HG03159 (cell line): ENCODE measurements at regions not wholly inside any gene's neighbourhood (a gene's known extent, or its start where the extent isn't known, plus 50 kb on each side); places are given as distances from the start of the nearest gene placed in this dataset.
"Not testable (repeated sequence)": the region's sequence is repeated elsewhere in the genome, so short reads cannot be mapped to it uniquely, and the experiment has no call there.

Experiments
- ATAC-seq: cut with Tn5 transposase; IDR thresholded peaks from one replicate; pipeline ENCODE4 v1.9.1; 2021; ENCODE audit warnings: mild to moderate bottlenecking, moderate library complexity; ENCODE audit not compliant: unreplicated experiment

DNA sequence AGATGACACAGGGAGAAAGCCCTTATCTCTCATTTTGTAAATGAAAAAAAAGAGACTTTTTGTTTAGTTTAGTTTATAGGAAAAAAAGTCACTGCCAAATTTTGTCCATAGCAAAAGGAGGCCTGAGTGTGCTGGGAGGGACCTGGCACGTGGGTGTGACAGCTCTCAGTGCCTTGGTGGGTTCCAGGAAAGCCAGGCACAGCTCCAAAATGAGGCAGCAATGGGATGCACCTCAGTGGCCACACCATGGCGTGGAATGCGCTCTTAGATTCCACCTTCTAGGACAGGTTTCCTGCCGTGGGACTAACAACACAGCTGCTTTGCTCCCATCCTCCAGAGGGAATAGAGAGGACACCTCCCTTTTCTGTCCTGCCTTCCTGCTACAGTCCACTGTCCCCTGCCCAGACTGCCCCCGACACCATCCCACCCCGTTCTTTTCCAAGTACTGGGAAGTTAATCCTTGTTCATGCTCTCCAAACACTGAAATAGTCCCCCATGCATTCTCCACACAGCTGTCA, 207.6 kb downstream of the EMP1 start:
- ATAC-seq = no peak

DNA sequence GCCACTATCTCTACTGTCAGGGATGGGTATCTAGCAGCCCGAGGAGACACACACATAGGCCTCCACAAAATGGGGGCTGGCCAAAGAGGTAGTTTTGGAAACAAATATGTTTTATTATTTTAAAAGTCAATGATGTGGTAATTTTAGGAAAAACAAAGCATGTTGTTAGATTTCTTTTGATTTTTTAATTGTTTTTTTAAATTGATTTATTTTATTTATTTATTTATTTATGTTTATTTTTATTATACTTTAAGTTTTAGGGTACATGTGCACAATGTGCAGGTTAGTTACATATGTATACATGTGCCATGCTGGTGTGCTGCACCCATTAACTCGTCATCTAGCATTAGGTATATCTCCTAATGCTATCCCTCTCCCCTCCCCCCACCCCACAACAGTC, 194.8 kb downstream of the EMP1 start:
- ATAC-seq = not testable (repeated sequence)

DNA sequence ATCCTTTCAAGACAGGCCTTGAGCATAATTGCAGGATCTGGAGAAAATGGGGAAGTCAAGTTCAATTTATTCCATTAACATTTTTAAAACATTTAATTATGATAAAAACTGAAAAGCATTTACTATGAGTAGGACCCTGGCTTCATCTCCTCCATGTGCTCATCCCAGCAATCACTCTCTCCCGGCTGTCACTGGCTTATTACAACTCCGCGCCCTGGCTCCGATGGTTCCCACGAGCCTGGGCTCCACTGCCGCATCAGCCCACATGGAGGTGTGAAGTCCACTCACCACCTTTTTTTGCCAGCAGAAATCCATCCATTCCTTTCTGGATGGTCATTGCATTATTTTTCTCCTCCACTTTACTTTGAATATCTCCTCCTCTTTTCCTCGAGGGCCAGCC, 194.4 kb downstream of the EMP1 start:
- ATAC-seq = no peak

DNA sequence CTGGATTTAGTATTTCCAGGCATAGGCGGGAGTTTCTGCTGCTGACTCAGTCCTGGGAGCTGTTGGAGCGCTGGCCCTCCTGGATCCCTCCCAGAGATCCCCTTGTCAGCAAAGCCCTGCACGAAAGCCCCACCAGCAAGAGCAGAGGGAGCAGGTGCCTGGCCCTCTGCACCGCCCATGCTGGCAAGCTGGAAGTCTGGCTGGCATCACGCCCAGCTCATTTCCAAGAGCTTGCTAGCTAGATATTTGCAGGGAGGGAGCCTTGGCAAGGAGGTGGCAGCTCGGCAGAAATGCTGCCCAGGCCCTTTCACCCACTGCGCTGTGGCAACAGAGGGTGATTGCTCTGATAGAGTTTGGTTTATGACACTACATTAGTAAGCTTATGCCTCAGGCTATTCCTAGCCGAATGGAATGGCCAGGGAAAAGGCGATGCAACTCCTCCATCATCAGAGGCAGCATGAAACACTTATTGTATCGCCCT, 193.9 kb downstream of the EMP1 start:
- ATAC-seq = no peak

DNA sequence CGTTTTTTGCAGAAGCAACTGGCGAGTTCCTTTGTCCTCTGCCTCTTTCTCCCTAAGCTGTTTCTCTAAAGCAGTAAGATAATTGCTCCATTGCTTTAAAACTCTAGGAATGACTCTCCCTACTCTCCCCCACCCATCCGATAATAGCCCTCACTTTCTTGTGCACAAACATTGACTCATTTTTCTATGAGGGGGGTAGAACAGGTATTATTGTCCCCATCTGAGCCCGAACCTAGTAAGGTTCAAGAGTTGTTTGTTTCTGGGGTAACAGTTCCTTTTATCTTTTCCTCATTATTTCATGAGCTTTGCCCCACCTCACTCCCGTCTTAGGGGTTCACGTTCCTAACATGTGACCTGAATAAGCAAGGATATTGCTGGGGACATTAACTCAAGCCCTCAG, 190.6 kb downstream of the EMP1 start:
- ATAC-seq = no peak

DNA sequence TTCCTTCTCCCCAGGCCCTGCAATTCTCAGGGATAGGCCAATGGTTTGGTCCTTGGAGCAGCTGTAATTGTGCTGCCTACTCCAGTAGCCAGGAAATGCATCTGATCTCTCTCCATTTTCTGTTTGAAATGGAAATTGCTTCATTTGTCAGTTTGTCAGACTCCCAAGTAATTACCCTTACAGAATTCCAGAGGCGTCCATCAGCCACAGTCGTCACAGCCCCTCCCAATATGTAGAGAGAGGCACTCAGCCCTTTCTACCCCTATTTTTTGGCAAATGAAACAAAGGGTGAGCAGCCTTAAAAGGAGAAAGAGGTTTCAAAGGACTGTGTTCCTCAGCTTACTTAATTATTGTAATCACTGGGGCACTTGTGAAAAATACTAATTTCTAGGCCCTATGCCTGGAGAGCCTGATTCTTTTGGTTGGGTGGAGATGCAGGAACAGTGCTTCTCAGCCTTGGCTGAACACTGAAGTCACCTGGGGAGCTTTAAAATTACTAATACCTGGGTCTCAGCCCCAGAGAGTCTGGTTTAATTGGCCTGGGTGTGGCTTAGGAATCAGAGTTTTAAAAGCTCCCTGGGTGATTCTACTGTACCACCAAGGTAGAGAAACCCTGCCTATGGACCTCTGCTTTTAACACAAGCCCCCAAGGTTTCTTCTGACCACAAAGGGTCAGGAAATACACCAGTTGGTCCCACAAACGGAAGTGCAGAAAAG, 190.0 kb downstream of the EMP1 start:
- ATAC-seq = no peak

DNA sequence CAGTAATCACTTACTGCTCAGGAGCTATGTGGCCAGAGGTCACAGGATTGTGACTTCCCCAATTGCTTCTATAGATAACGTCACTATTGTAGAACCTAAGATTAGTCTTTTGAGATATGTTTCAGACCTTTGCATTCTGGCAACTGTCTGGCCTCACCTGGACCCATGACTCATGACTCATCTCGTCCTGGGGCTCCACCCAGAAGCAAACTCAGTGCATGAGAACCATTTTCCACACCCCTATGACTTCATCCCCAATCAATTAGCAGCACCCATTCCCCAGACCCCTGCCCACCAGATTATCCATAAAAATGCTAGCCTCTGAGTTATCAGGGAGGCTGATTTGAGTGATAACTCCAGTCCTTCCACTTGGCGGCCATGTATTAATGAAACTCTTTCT, 186.9 kb downstream of the EMP1 start:
- no peak for ATAC-seq

DNA sequence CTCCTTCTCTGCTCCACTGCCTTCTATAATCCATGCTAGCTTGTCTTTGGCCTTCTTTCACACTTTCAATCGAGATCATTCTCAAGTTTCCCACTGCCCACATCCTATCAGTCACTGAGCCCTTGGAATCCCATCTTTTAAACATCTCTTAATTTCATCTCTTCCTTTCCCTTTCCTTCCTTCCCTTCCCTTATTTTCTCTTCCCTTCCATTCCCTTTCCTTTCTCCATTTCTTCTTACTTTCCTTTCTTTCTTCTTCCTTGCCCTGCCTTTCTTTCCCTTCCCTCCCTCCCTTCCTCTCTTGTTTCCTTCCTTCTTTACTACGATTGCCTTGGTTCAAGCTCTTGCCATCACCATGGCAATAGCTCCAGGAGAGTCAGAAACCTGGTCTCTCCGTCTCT, 183.8 kb downstream of the EMP1 start:
- ATAC-seq = no peak

DNA sequence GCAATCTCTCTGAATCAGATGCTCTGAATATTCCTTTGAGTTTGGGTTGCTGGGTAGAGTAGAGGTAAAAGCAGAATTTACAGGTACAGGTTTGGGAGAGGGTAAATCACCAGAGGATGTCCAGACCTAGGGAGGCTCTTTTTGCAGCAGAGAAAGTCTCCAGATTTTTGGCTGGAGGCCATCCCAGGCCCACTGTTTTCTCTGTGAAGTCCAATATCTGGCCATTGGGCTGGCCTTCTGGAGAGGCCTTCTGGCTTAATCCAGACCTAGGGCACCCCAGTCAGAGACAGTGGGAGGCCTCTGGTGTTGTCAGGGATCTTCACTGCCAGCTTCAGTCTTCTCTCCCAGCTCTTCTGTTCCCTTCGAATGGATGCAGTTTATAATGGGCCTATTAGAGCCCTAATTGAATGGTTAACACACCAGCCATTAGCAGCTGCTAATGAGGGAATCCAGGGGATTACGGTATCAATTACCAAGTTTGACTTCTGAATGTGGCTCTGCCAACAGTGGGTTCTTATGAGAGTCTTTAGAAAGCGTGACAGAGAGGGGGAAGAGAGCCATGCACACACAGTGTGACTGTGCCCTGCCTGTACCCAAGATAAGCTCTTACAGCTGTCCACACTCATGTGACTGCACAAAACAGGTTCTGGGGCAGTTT, 183.1 kb downstream of the EMP1 start:
- no peak for ATAC-seq

DNA sequence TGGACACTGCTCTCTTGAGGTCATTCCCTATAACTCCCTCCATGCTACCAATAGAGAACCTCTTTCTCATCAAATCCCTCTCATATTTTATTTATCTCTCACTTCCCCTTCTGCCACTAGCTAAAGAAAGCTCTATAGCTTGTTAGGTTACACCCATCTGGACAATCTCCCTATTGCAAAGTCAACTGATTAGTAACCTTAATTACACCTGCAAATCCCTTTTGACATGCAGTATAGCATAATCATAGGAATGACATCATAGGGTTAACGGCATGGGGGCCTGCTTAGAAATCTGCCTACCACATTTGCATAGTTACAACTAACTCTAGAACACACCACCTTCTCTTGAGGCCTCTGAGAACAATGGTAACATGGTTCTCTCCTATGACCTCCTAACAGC, 181.2 kb downstream of the EMP1 start:
- ATAC-seq = no peak

DNA sequence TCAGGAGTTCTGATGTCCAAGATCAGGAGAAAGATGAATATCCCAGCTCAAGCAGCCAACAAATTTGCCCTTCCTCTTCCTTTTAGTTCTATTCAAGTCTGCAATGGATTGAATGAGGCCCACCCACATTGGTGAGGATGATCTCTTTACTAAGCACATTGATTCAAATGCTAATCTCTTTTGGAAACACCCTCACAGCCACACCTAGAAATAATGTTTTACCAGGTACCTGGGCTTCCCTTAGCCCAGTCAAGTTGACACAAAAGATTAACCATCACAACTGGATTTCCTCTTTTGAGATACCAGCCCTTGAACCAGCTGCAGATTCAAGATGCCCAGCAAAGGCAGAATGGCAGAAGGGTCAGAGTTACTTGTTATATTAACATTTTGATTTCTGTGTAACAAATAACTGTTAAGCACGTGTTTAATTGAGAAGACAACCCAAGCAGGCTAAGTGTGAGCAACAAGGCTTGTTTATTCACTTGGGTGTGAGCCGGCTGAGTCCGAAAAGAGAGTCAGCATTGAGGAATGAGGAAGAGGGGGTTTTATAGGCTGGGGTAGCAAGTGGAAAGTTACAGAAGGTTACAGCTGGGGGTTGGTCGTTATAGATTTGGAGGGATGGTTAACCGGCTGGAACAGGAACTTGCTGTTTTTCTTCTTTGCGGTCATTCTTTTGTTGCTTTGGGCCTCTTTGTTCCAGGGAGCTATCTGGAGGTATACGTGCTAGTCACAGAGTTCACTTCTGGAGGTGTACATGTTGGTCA, 180.3 kb downstream of the EMP1 start:
- no peak for ATAC-seq

DNA sequence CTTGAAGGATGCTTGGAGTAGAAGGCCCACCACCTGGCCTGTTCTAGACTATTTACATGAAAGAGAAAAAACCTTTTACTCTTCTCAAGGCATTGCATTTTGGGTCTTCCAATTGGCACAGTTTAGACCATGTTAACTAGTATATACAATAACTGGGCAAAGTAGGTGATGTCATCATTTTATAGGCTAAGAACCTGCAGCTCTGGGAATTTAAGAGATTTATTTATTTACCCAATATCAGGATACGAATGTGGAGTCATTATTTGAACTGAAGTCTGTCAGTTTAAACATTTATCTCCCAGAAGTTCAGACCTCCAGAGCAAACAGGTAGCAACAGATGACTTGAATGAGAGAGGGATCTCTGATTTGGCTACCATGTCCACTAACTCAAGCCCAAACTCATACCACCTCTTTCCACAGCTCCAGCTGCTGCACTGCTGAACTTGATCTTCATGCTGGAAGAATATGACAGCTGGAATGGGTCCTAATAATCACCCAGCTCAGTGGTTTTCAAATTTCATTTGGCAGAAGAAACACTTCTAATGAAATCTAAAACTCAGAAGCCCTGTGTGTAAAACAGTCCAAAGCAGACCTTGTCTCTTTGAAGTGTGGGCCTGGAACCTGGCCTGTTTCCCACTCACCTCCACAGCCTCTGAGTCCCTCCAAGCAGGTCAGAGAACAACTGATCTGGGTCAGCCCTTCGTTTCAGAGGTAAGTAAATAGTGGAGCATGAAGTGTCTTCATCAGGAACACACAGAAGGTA, 179.2 kb downstream of the EMP1 start:
- ATAC-seq = no peak

DNA sequence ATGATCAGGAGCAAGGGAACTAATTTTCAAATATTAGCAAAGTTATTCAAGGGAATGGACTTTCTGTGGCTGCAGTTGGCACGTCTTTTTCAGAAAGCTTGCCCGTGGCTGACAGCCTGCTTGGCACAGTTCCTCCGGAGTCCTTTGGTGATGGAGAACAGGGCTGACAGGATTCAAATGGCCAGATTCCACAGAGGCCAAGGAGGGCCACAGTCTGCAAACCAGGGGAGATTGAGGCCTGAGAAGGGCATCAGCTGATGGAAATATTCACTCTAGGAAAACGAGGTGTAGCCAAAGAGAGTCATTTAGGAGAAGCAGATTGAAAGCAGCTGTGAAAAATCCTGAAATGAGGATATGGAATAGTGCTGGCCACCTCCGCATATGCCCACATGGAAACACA, 178.3 kb downstream of the EMP1 start:
- no peak for ATAC-seq

DNA sequence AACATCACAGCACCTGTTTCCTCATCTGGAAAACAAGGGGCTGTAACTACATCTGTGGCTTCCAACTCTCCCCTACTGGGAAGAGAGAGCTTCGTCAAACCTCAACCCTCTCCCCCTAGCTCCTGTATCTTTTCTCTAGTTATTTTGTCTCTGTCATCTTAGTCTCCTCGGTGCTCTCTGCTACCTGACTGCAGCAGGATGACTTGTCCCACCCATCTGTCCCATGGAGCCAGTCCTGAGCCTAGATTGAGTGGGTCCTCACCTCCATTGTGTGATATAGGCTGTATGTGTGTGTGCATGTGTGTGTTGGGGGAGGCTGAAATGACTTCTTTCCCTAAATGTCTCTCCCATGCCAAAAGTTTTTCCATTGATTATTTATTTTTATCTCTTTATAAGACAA, 177.3 kb downstream of the EMP1 start:
- ATAC-seq = no peak

DNA sequence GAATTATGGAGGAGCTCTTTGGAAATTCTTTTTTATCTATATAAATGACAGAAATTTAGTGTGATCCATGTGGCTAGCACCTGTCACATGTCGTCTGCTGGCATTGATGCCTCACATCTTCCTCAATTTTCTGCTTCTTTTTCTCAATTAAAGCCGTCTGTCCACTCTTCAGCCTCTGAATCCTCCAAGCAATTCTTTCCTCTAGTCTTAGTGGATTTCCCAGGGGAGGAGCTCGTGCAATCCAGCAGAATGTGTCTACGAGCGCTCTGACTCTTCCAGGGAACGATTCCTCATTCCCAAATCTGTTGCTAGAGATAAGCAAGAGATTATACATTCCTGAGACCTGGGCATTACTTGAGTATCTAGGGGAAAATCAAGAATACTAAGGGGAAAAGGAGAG, 176.6 kb downstream of the EMP1 start:
- ATAC-seq = no peak

DNA sequence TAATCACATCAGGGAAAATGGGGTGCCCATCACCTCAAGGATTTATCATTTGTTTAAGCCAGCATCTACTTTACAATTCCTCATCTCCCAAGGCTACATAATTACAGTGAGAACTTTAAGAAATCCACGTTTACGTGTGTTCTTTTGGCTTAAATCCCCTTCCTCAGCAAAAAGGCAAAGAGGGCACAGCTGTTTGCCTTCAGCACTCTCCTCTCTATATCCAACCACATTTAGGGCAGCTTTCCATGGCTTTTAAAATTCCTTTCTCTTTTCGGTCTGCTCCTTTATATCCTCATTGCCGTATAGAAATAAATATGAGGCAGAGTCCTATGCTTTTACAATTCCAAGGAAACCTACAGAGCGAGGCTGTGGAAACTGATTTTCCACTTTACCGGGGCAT, 175.9 kb downstream of the EMP1 start:
- no peak for ATAC-seq

DNA sequence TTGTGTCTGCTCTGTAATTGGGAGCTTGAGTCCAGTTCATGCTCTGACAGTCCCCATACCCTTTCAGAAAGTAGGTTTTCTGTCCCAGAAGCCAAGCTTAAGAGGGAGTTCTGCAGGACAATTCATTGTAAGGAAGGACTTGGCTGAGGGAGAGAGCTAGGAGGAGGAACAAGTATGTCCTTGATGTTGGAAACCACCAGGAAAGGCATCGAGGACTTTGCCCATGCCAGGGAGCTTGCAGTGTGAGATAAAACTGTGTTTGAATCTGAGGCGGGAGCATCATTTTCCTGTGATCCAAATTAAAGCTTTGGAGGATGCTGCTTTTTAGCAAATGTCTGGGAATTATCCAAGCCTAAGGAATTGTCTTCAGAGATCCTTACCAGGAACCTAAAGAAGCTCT, 175.3 kb downstream of the EMP1 start:
- ATAC-seq = no peak

DNA sequence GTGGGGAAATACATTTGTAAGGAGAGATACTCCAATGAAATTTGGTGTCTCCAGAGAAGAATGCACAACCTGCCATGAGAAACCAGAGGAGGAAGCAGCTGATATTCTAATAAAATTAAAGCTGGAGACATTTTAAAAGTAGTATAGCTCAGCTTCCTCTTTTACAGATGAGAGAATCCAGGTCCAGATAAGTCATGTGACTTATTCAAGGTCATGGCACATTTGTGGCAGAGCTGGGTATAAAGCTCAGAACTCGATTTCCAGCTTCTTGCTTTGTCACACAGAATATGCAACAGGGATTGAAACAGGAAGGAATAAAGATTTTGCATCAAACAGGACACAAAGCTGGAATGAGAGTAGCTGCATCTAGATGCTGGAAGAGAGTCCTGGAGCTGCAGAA, 174.8 kb downstream of the EMP1 start:
- no peak for ATAC-seq

DNA sequence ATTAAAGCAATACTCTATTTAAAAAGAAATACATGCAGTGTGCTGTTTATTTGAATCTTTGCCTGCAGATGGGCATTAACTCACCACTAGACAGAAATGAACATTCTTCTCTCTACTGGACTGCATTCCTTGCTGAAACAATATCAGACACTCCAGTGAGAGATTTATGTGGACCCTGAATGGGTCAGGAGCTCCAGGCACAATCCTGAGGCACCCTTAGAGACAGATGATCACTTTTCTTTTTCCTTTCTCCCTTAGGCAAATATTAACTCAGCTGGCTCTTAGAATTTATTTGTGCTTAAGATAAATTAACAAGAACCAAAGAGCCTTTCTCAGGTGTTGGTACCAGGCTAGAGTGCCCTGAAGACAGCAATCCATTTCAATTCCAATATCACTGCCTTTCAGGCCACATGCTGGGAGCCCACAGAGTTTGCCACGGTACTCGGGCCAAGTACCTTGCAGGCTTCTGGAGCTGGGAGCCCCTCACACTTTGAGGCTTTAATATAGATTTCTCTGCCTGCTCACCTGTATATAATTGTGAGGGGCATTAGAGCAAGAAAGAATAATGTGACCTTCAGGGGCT, 173.0 kb downstream of the EMP1 start:
- no peak for ATAC-seq

DNA sequence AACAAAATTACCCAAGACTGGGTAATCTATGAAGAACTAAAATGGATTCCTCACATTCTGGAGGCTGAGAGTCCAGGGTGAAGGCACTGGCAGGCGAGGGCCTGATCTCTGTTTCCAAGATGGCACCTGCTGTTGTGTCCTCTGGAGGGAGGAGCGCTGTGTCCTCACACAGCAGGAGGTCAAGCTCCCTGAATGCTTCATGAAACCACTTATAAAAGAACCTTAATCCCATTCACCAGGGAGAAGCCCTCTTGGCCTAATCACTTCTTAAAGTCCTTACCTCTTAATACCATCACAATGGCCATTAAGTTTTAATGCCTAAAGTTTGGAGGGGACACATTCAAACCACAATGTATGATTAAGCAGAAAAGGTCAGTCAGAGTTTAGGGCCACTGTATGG, 172.4 kb downstream of the EMP1 start:
- no peak for ATAC-seq

DNA sequence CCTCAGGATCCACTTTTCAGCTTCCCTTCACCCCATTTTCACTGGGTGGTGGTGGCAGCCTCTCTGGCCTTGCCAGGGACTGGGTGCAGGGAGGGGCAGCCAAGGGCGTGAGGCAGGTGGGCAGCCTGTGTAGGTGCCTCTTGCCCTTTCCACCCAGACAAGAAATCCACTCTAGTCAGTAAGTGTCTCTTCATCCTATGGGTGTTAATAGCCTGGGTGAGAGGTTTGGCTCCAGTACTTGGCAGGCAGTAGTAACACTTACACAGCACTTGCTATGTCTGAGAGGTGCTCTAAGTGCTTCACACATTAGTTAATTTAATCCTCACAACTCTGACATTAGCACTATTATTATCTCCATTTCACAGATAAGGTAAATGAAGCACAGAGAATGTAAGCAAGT, 171.9 kb downstream of the EMP1 start:
- no peak for ATAC-seq
